ENCODE measurements at regions not wholly inside any gene's neighbourhood (a gene's known extent, or its start where the extent isn't known, plus 50 kb on each side); places are given as distances from the start of the nearest gene placed in this dataset.

- TF ChIP-seq CTCF (IDR thresholded peaks at IDR 0.05) (no peak), POLR2A (IDR thresholded peaks at IDR 0.05) (no peak)
These were observed 195.6 kb upstream of the MIR17HG start for GRCh38 chr13:91151921-91152320.
